HG02840 (cell line): ENCODE measurements at regions not wholly inside any gene's neighbourhood (a gene's known extent, or its start where the extent isn't known, plus 50 kb on each side); places are given as distances from the start of the nearest gene placed in this dataset.

Experiments
- ATAC-seq: cut with Tn5 transposase; IDR thresholded peaks from one replicate; pipeline ENCODE4 v1.9.1; 2021; ENCODE audit warnings: mild to moderate bottlenecking, moderate library complexity, moderate number of reproducible peaks; ENCODE audit not compliant: unreplicated experiment, low FRiP score

- ATAC-seq: no peak
Measured at GRCh38 chrX:6909396-6909795, 238.1 kb upstream of the STS start.

- no peak for ATAC-seq
Measured at GRCh38 chrX:6906608-6907007, 240.9 kb upstream of the STS start.

GRCh38 chrX:6904156-6904555 lies 243.4 kb upstream of the STS start:
- ATAC-seq: no peak

GRCh38 chrX:6898371-6898770 lies 249.1 kb upstream of the STS start:
- no peak for ATAC-seq

- ATAC-seq: no peak
Measured at GRCh38 chrX:6891404-6891803, 256.1 kb upstream of the STS start.

- ATAC-seq: no peak
Measured at GRCh38 chrX:6890544-6891261, 256.8 kb upstream of the STS start.

GRCh38 chrX:6885909-6886308 lies 261.6 kb upstream of the STS start:
- ATAC-seq: no peak

GRCh38 chrX:6885396-6885795 lies 262.1 kb upstream of the STS start:
- no peak for ATAC-seq

- ATAC-seq: no peak
Measured at GRCh38 chrX:6861456-6861855, 286.1 kb upstream of the STS start.

- ATAC-seq: no peak
Measured at GRCh38 chrX:6857749-6858148, 289.8 kb upstream of the STS start.

GRCh38 chrX:6856471-6856870 lies 291.0 kb upstream of the STS start:
- ATAC-seq: no peak

- no peak for ATAC-seq
Measured at GRCh38 chrX:6852869-6853268, 294.6 kb upstream of the STS start.

- no peak for ATAC-seq
Measured at GRCh38 chrX:6852121-6852520, 295.4 kb upstream of the STS start.

- ATAC-seq: no peak
Measured at GRCh38 chrX:6851140-6851539, 296.4 kb upstream of the STS start.

- ATAC-seq: no peak
Measured at GRCh38 chrX:6849716-6850414, 297.6 kb upstream of the STS start.

- ATAC-seq: no peak
Measured at GRCh38 chrX:6832619-6833018, 297.7 kb upstream of the VCX3A start.

GRCh38 chrX:6826856-6827255 lies 291.9 kb upstream of the VCX3A start:
- ATAC-seq: no peak

GRCh38 chrX:6821730-6822129 lies 286.8 kb upstream of the VCX3A start:
- ATAC-seq: no peak

- no peak for ATAC-seq
Measured at GRCh38 chrX:6813836-6814370, 279.0 kb upstream of the VCX3A start.

GRCh38 chrX:6812087-6812486 lies 277.2 kb upstream of the VCX3A start:
- no peak for ATAC-seq

- ATAC-seq: no peak
Measured at GRCh38 chrX:6810776-6811175, 275.9 kb upstream of the VCX3A start.

GRCh38 chrX:6803607-6804006 lies 268.7 kb upstream of the VCX3A start:
- no peak for ATAC-seq
